Keratinocyte (primary cell): ENCODE measurements at regions not wholly inside any gene's neighbourhood (a gene's known extent, or its start where the extent isn't known, plus 50 kb on each side); places are given as distances from the start of the nearest gene placed in this dataset.

Experiments used
- EZH2 ChIP-seq: IDR thresholded peaks from one replicate; pipeline ENCODE4 v1.6.1; 2012; ENCODE audit warnings: inconsistent platforms, mild to moderate bottlenecking, low read length, moderate library complexity
- TF ChIP-seq, protein P1 (sequence below), 3 experiments: IDR thresholded peaks in 1 of 3; conservative IDR thresholded peaks in 1 of 3; optimal IDR thresholded peaks in 1 of 3; 2 replicates in 2 of 3; 3 replicates in 1 of 3; pipeline versions ENCODE3 to v1.5.1; 2011; ENCODE audit warnings: low read length in 3 of 3, mild to moderate bottlenecking in 3 of 3, moderate library complexity in 2 of 3, control low read depth in 1 of 3, inconsistent platforms in 1 of 3; ENCODE audit not compliant: insufficient read depth in 2 of 3; ENCODE audit errors: extremely low read depth in 1 of 3

GRCh38 chr12:38589306-38589632 lies 272.7 kb downstream of the ALG10B start:
- TF ChIP-seq, protein P1, sequence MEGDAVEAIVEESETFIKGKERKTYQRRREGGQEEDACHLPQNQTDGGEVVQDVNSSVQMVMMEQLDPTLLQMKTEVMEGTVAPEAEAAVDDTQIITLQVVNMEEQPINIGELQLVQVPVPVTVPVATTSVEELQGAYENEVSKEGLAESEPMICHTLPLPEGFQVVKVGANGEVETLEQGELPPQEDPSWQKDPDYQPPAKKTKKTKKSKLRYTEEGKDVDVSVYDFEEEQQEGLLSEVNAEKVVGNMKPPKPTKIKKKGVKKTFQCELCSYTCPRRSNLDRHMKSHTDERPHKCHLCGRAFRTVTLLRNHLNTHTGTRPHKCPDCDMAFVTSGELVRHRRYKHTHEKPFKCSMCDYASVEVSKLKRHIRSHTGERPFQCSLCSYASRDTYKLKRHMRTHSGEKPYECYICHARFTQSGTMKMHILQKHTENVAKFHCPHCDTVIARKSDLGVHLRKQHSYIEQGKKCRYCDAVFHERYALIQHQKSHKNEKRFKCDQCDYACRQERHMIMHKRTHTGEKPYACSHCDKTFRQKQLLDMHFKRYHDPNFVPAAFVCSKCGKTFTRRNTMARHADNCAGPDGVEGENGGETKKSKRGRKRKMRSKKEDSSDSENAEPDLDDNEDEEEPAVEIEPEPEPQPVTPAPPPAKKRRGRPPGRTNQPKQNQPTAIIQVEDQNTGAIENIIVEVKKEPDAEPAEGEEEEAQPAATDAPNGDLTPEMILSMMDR (optimal IDR thresholded peaks at IDR 0.05 in 1 of 3, IDR thresholded peaks at IDR 0.05 in 1 of 3, conservative IDR thresholded peaks at IDR 0.05 in 1 of 3; ENCODE audit: extremely low read depth in 1 of 3, insufficient read depth in 2 of 3, low read length in 3 of 3) = no peak
- no peak for TF ChIP-seq EZH2
